ENCODE measurements at regions not wholly inside any gene's neighbourhood (a gene's known extent, or its start where the extent isn't known, plus 50 kb on each side); places are given as distances from the start of the nearest gene placed in this dataset.

DNA sequence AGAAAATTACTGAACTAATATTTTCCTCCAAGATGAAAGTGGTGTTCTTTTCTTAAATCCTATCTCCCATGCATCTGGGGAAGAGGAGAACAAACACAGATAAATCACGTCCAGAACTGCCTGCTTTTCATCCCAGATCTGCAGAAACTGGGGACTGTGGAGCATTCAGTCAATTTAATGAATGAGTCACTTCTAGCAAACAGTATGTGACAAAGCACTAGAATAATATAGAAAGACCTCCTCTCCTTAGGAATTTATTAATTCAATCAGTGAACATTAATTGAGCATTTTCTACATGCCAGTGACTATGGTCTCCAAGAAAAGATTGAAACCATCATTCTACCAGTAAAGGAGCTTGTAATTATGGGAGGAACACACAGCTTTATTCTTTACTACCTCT, 693.4 kb upstream of the ID2 start:
- no peaks in the 10 kb centered on the region for H3K27me3 ChIP-seq
- no peaks in the 10 kb centered on the region for H3K9me3 ChIP-seq
- ATAC-seq: no peak
- WGBS, 4 donors: 80 to 89% (median 84%) methylated on average over 1 of the region's 1 CpG
- no peaks in the 10 kb centered on the region for H3K4me1 ChIP-seq
- H3K36me3 ChIP-seq: no peaks in the 10 kb centered on the region
- DNase-seq: no peak
- TF ChIP-seq POLR2A (IDR thresholded peaks at IDR 0.05) (no peak), CTCF (IDR thresholded peaks at IDR 0.05) (no peak)
- no peak overlapping the region for H3K4me3 ChIP-seq
- intact Hi-C loops (cut with DNase I): no loop called here
- H3K27ac ChIP-seq: no peak overlapping the region

DNA sequence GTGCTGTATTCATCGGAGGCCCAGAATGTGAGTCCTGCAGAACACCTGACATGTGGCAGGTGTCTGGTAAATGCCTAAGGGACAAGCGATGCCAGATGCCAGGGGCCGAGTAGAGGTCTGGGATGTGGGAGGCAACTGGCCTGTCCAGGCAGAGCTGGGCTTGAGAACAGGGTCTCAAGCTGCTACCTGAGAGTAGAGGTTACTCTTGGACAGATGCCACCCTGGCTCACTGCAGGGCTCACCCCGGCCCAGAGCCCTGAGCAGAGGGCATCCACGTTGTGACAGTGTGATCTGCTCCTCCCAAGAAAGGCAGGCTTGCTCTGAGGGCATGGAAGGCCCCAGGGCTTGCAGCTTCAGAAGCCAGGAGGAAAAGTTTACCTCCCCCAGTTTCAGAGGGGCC, 692.0 kb upstream of the ID2 start:
- Histone ChIP-seq H3K27me3 (no peaks in the 10 kb centered on the region), H3K4me3 (no peak overlapping the region), H3K9me3 (no peaks in the 10 kb centered on the region), H3K36me3 (no peaks in the 10 kb centered on the region), H3K4me1 (peaks cover 0 to 9% (median 6%) of the 10 kb centered on the region in 12 donors), H3K27ac (no peak overlapping the region)
- no peak for ATAC-seq
- TF ChIP-seq CTCF (IDR thresholded peaks at IDR 0.05): no peak
- TF ChIP-seq POLR2A (IDR thresholded peaks at IDR 0.05): no peak
- DNase-seq: no peak
- 89 to 97% (median 93%) methylated on average over 4 to 5 of the region's 5 CpGs for WGBS, 4 donors
- intact Hi-C loops (cut with DNase I): no loop called here

- intact Hi-C loops (cut with DNase I): no loop called here
- TF ChIP-seq CTCF (IDR thresholded peaks at IDR 0.05) (no peak), POLR2A (IDR thresholded peaks at IDR 0.05) (no peak)
- WGBS, 4 donors: 45 to 54% (median 47%) methylated on average over 5 of the region's 5 CpGs
Measured at GRCh38 chr2:7992612-7993602, 688.9 kb upstream of the ID2 start.

GRCh38 chr2:7994397-7994951, 687.4 kb upstream of the ID2 start:
- WGBS, 4 donors: 28 to 55% (median 33%) methylated on average over 4 to 6 of the region's 6 CpGs
- Histone ChIP-seq H3K4me1 (peaks cover 0 to 9% (median 6%) of the 10 kb centered on the region in 12 donors), H3K9me3 (no peaks in the 10 kb centered on the region), H3K36me3 (no peaks in the 10 kb centered on the region), H3K27ac (peak overlapping the region in 1 of 12 donors; percentile 9), H3K27me3 (no peaks in the 10 kb centered on the region), H3K4me3 (no peak overlapping the region)
- intact Hi-C loops (cut with DNase I): loop anchor here in 1 of 10 donors (1.0 kb wide), 1 partner anchor 9 kb away; no protein-coding TSS in a partner anchor
- DNase-seq (peak in 4 of 5 donors; percentile 33 to 61 (median 50)), ATAC-seq (peak; percentile 69 to 95 (median 80))
- no peak for TF ChIP-seq POLR2A (IDR thresholded peaks at IDR 0.05)
- no peak for TF ChIP-seq CTCF (IDR thresholded peaks at IDR 0.05)

More at GRCh38 chr2:7992612-7993602, 688.9 kb upstream of the ID2 start:
- Histone ChIP-seq H3K27me3 (no peaks in the 10 kb centered on the region), H3K9me3 (no peaks in the 10 kb centered on the region), H3K27ac (no peak overlapping the region), H3K4me3 (no peak overlapping the region), H3K4me1 (peaks cover 0 to 9% (median 6%) of the 10 kb centered on the region in 12 donors), H3K36me3 (no peaks in the 10 kb centered on the region)
- ATAC-seq (no peak), DNase-seq (no peak)

Data from heart left ventricle (tissue), 16 donors.